Fibroblast of villous mesenchyme (primary cell): ENCODE measurements at regions not wholly inside any gene's neighbourhood (a gene's known extent, or its start where the extent isn't known, plus 50 kb on each side); places are given as distances from the start of the nearest gene placed in this dataset.

Experiments
- DNase-seq: peaks from one replicate; pipeline ENCODE4 v3.0.0-alpha.2; 2010; ENCODE audit warnings: low read depth
- H3K4me3 ChIP-seq: 2 replicates; pipeline ENCODE4 v1.5.1; 2011; ENCODE audit warnings: low read depth, mild to moderate bottlenecking, low read length
- TF ChIP-seq, protein P1 (sequence below): IDR thresholded peaks from 2 replicates; pipeline ENCODE4 v1.5.1; 2012; ENCODE audit warnings: low read depth, mild to moderate bottlenecking, low read length; ENCODE audit not compliant: insufficient read depth

DNA sequence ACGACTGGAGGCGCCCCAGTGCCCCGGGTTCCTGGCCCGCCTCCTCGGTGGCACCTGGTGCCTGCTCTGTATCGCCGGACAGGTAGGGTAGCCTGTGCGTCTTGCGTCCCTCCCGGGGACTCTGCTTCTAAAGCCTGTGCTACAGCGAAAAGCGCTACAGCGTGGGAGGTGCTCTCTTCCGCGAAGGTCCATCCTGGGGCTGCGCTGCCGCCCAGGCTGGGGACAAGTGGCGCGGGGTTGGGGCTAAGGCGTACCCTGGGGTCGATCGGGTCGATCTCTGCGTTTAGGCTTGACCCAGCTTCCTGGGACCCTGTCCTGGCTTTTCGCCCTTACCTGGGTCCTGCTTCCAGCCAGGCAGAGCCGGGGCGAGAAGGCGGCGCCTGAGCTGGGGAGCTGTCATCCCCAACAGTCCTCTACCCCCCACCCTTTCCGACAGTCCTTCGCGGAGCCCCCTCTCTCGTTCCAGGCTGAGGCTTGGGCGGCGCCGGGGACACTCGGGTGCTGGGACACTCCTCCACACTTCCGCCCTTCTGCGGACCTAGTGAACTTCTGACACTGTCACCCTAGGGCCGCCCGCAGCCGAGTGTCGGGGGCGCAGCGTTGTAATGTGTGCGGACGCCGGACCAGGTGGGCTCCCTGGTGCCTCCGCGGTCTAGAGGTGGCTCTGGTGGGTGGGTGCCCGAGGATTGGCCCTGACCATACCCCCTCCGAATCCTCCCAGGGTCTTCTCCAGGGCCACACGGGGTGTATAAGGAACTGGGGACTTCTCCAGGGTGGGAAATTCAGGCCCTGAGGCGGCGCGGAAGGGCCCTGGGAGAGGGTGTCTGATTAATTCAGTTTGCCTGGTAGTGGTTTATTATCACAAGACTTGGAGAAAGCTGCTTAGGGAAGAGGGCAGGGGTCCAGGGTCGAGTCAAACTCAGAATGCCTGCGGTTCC is 328.2 kb downstream of the SH3GL2 start:
- TF ChIP-seq, protein P1, sequence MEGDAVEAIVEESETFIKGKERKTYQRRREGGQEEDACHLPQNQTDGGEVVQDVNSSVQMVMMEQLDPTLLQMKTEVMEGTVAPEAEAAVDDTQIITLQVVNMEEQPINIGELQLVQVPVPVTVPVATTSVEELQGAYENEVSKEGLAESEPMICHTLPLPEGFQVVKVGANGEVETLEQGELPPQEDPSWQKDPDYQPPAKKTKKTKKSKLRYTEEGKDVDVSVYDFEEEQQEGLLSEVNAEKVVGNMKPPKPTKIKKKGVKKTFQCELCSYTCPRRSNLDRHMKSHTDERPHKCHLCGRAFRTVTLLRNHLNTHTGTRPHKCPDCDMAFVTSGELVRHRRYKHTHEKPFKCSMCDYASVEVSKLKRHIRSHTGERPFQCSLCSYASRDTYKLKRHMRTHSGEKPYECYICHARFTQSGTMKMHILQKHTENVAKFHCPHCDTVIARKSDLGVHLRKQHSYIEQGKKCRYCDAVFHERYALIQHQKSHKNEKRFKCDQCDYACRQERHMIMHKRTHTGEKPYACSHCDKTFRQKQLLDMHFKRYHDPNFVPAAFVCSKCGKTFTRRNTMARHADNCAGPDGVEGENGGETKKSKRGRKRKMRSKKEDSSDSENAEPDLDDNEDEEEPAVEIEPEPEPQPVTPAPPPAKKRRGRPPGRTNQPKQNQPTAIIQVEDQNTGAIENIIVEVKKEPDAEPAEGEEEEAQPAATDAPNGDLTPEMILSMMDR = no peak
- no peak overlapping the region for H3K4me3 ChIP-seq
- DNase-seq = no peak

- TF ChIP-seq, protein P1 = no peak
- H3K4me3 ChIP-seq = no peak overlapping the region
- no peak for DNase-seq
Observed at GRCh38 chr9:17907779-17908508, 329.1 kb downstream of the SH3GL2 start.

- no peak overlapping the region for H3K4me3 ChIP-seq
- DNase-seq = no peak
- TF ChIP-seq, protein P1 = no peak
Observed at GRCh38 chr9:17926246-17926645, 347.4 kb downstream of the SH3GL2 start.

- DNase-seq = no peak
- TF ChIP-seq, protein P1 = no peak
Observed at GRCh38 chr9:17927616-17928015, 348.8 kb downstream of the SH3GL2 start.

GRCh38 chr9:17928228-17928627 is 349.4 kb downstream of the SH3GL2 start:
- DNase-seq = no peak
- no peak overlapping the region for H3K4me3 ChIP-seq
- TF ChIP-seq, protein P1 = no peak

More at GRCh38 chr9:17927616-17928015, 348.8 kb downstream of the SH3GL2 start:
- H3K4me3 ChIP-seq = no peak overlapping the region

GRCh38 chr9:17928768-17929167 is 349.9 kb downstream of the SH3GL2 start:
- no peak for DNase-seq
- TF ChIP-seq, protein P1 = no peak
- no peak overlapping the region for H3K4me3 ChIP-seq
